Aorta (tissue), 5 donors: ENCODE measurements at regions not wholly inside any gene's neighbourhood (a gene's known extent, or its start where the extent isn't known, plus 50 kb on each side); places are given as distances from the start of the nearest gene placed in this dataset.
"Not testable (repeated sequence)": the region's sequence is repeated elsewhere in the genome, so short reads cannot be mapped to it uniquely, and the experiment has no call there.

ENCODE experiments used
- ATAC-seq: fragments of 200-7000 bp; cut with Tn5 transposase; one replicate; pipeline ENCODE4 v1.9.1; 2022; ENCODE audit warnings: moderate library complexity; ENCODE audit not compliant: low FRiP score
- DNase-seq, 2 donors: peaks; one replicate each; pipeline ENCODE4 v3.0.0-alpha.2; 2020
- H3K27ac ChIP-seq, 2 donors: one replicate each; pipeline ENCODE4 v1.5.1; 2013; ENCODE audit warnings: low read length in 2 of 2, mild to moderate bottlenecking in 2 of 2, moderate library complexity in 2 of 2, control low read depth in 1 of 2, inconsistent platforms in 1 of 2, low read depth in 1 of 2
- H3K27me3 ChIP-seq, 2 donors: one replicate each; pipeline ENCODE4 v1.6.1; 2013; ENCODE audit warnings: control low read depth in 1 of 2, low read length in 1 of 2, mild to moderate bottlenecking in 1 of 2, moderate library complexity in 1 of 2; ENCODE audit not compliant: insufficient read depth in 2 of 2, control insufficient read depth in 1 of 2
- H3K36me3 ChIP-seq, 2 donors: one replicate each; pipeline ENCODE4 v1.6.1; 2013; ENCODE audit warnings: control low read depth in 1 of 2, low read length in 1 of 2, mild to moderate bottlenecking in 1 of 2; ENCODE audit not compliant: insufficient read depth in 2 of 2, control insufficient read depth in 1 of 2
- H3K4me1 ChIP-seq, 2 donors: one replicate each; pipeline ENCODE4 v1.6.1; 2013; ENCODE audit warnings: low read length in 2 of 2, control low read depth in 1 of 2, mild to moderate bottlenecking in 1 of 2, moderate library complexity in 1 of 2; ENCODE audit not compliant: insufficient read depth in 2 of 2, control insufficient read depth in 1 of 2
- H3K4me3 ChIP-seq, 2 donors: one replicate each; pipeline ENCODE4 v1.5.1; 2013; ENCODE audit warnings: low read length in 2 of 2, control low read depth in 1 of 2, mild to moderate bottlenecking in 1 of 2
- H3K9me3 ChIP-seq: one replicate; pipeline ENCODE4 v1.6.1; 2013; ENCODE audit warnings: mild to moderate bottlenecking, low read length; ENCODE audit not compliant: control insufficient read depth
- WGBS, 2 donors: extraction: QIAGEN DNeasy Blood & Tissue Kit; methylation state at CpG; one replicate each; pipeline ENCODE4 v1.1.7; 2013; 5-methylcytosine and 5-hydroxymethylcytosine counted together
- intact Hi-C, 2 donors: fragments of 100-400 bp; cut with DNase I; formaldehyde crosslinking; loops; one replicate each; pipeline versions ENCODE4 v1.14.2 to v1.15.0; 2022
- donor health status: healthy with polysubstance abuse.
- donor health status: Bipolar disorder and iron deficiency.
- donor health status: DM: no; HTN: no; CAD: no.
- donor health status: DM: no; HTN: no; CAD: no.
- donor health status: DM: yes; HTN: yes; CAD: no.

DNA sequence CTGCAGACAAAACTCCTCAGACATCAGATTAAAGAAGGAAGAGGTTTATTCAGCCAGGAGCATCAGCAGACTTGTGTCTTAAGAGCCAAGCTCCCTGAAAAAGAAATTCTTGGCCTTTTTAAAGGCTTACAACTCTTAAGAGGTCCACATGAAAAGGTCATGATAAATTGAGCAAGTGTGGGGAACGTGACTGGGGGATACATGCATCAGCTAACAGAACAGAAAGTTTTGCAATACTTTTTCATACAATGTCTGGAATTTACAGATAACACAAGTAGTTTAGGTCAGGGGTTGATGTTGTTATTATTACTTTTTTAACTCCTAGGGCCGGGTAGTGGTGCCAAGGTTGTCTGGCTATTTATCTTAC is 55.6 kb upstream of the RBMX start:
- no peak for DNase-seq
- Histone ChIP-seq H3K27me3 (no peaks in the 10 kb centered on the region), H3K4me3 (no peak overlapping the region), H3K4me1 (no peaks in the 10 kb centered on the region), H3K9me3 (no peaks in the 10 kb centered on the region), H3K36me3 (no peaks in the 10 kb centered on the region), H3K27ac (no peak overlapping the region)
- intact Hi-C loops = no loop called here
- WGBS, 2 donors = 19 to 22% methylated on average over 2 of the region's 2 CpGs
- ATAC-seq = no peak

DNA sequence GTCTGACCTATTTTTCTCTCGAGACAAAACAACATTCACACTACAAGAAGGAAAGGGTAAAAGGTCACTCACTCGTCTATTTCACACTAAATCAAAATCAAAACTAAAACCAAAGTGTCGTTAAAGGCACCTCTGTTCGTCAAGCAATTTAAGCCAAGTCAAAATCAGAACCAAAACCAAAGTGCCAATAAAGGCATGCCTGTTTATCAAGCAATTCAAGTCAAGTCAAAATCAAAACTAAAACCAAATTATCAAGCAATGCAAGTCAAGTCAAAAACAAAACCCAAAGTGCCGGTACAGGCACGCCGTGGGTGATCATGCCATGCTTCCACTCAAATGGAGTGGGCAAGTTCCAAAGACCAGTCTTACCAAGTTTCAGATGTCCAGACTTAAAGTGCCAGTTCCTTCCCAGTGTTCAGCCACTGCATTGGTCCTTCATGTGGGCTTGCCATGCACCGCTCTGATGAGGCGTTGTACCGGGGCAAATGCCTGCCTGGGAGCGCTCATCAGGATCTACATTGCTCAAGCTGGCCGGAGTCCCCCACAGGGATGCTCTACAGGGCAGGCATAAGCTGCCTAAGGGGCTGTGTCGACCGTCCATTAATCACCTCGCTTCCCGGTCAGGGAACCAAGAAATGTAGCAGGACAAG is 55.1 kb upstream of the RBMX start:
- H3K27ac ChIP-seq, H3K4me3 ChIP-seq, H3K36me3 ChIP-seq, H3K27me3 ChIP-seq, ATAC-seq, DNase-seq, H3K4me1 ChIP-seq, intact Hi-C loops, H3K9me3 ChIP-seq: not testable (repeated sequence)
- WGBS, 2 donors = 53 to 65% methylated on average over 16 of the region's 16 CpGs

DNA sequence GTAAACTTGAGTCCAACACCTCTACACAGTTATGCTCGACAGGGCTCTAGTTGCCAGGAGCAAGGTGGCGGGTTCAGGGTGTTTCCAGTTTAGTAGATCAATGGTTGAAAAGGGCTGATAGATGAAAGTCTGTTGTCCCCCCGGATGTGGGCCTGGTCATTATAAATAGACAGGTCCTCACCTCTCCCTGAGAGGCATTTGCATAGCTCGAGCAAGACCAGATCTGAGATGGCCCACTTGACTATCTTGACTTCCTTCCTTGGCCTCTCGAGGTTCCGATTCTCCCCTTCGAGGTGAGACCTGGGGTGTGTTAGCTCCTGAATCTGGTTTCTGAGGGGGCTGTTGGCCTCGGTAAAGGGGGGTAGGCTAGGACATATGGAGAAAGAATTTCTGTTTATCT is 54.1 kb upstream of the RBMX start:
- H3K9me3 ChIP-seq, H3K4me1 ChIP-seq, H3K36me3 ChIP-seq, H3K27ac ChIP-seq, DNase-seq, H3K4me3 ChIP-seq, H3K27me3 ChIP-seq, ATAC-seq, intact Hi-C loops: not testable (repeated sequence)
- 67 to 71% methylated on average over 8 of the region's 8 CpGs for WGBS, 2 donors

GRCh38 chrX:136933611-136934145 is 53.2 kb upstream of the RBMX start:
- DNase-seq = no peak

DNA sequence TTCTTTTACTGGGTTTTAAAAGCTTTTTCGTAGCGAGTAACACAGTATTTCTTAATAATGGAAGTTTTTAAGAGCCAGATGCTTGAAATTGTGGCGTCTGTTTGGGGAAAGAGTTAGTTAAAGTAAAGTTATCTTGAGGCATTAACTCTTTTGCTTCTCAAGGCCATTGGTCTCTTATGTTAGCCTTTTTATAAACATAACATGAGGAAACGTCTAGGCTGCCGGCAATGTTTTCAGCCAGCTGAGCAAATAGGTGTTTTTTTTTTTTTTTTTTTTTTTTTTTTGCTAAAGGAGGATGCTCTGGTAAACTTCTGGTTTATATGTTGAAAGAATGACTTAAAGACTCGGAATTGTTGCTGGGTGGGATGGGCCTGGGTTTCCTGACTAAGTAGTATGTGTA is 51.1 kb upstream of the RBMX start:
- no peak overlapping the region for H3K4me3 ChIP-seq
- 60 to 68% methylated on average over 6 of the region's 6 CpGs for WGBS, 2 donors
- no peaks in the 10 kb centered on the region for H3K27me3 ChIP-seq
- H3K36me3 ChIP-seq = no peaks in the 10 kb centered on the region
- intact Hi-C loops = no loop called here
- no peaks in the 10 kb centered on the region for H3K9me3 ChIP-seq
- ATAC-seq = no peak
- no peak overlapping the region for H3K27ac ChIP-seq
- no peak for DNase-seq
- H3K4me1 ChIP-seq = no peaks in the 10 kb centered on the region

More at GRCh38 chrX:136933611-136934145, 53.2 kb upstream of the RBMX start:
- no peaks in the 10 kb centered on the region for H3K4me1 ChIP-seq
- H3K4me3 ChIP-seq = peak overlapping the region in 1 of 2 donors; percentile 14
- WGBS, 2 donors = 6 to 33% methylated on average over 13 of the region's 13 CpGs
- H3K27ac ChIP-seq = peak overlapping the region in 1 of 2 donors; percentile 19
- no peaks in the 10 kb centered on the region for H3K36me3 ChIP-seq
- no peaks in the 10 kb centered on the region for H3K9me3 ChIP-seq
- no peak for ATAC-seq
- no peaks in the 10 kb centered on the region for H3K27me3 ChIP-seq
- intact Hi-C loops = no loop called here
